HG03064 (cell line): ENCODE measurements at regions not wholly inside any gene's neighbourhood (a gene's known extent, or its start where the extent isn't known, plus 50 kb on each side); places are given as distances from the start of the nearest gene placed in this dataset.
"Not testable (repeated sequence)": the region's sequence is repeated elsewhere in the genome, so short reads cannot be mapped to it uniquely, and the experiment has no call there.

Experiments
- ATAC-seq: cut with Tn5 transposase; IDR thresholded peaks from one replicate; pipeline ENCODE4 v1.9.1; 2021; ENCODE audit warnings: low read depth; ENCODE audit not compliant: unreplicated experiment

GRCh38 chr11:104705490-104706190 is 192.6 kb downstream of the CASP12 start:
- peak; percentile 100 for ATAC-seq

GRCh38 chr11:104704888-104705287 is 193.4 kb downstream of the CASP12 start:
- no peak for ATAC-seq

GRCh38 chr11:104704146-104704830 is 194.0 kb downstream of the CASP12 start:
- no peak for ATAC-seq

DNA sequence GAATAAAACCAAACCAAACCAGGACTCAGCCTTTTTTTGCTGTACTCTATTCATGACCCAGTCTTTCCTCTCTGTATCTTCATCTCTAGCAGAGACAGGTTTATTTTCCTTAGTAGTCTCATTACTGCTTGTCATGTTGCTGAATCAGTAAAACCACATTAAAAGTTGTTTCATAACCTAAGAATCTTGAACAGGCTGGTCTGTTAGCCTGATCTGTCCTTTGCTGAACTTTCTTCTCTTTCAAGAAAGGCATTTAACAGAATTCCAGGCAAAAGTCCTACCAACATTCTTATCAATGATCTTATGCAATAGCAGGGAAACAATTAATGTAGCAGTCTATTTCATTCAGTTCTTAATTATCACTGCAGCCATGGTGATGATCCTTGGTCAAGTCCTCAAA is 197.7 kb downstream of the CASP12 start:
- ATAC-seq, result no peak

- no peak for ATAC-seq
Measured at GRCh38 chr11:104699981-104700380, 198.3 kb downstream of the CASP12 start.

DNA sequence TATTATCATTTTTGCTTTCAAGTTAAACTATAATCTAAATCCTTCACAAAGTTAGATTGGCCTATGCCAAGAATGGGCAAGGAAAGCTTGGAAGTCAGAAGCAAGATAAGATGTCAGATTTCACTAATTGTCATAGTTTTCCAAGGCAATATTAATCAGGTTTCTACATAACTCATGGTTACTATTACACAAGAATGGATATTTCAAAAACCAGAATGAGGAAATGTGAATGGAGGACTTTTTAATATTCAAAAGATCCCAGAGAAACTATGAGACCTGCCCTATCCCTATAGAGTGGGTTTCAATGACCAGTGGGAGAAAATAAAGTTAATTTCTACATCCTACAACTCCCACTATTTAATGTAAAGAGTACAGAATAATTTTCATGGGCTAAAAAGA is 203.2 kb downstream of the CASP12 start:
- no peak for ATAC-seq

- ATAC-seq, result no peak
Measured at GRCh38 chr11:104694259-104695064, 203.8 kb downstream of the CASP12 start.

DNA sequence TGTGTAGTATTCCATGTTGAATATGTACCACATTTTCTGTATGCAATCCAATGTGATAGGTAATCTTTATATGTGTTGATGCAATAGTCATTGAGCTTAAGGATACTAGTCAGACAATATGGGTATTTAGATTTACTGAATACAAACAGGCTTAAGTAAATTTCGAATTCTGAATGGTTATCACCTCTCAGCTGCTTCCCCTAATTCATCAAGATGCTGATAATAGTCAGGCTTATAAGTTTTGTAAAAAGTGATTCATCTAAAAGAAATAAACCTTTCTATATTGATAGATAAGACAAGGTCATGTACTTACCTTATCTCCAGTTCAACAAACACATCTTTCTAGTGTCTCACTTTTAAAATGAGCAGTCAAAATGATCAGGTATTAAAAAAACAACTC is 205.5 kb downstream of the CASP12 start:
- ATAC-seq, result no peak

- ATAC-seq, result no peak
Measured at GRCh38 chr11:104691129-104691528, 207.1 kb downstream of the CASP12 start.

DNA sequence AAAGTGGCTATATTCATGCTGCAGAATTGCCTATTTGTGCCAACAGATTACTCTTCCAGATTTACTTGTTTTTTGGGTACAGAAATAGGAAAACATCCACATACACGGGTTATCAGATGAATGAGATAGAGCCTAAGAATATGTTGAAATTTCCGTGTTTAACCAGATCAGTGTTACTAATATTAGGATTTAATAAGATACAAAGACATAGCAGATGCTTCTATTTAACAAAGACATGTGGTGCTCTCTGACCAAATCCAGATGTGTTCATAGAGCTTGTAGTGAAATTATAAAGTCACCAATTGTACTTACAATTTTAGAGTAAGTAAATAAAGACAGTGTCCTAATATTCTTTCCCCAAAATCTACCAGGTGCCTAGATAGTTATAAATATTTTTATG is 208.0 kb downstream of the CASP12 start:
- ATAC-seq, result no peak

DNA sequence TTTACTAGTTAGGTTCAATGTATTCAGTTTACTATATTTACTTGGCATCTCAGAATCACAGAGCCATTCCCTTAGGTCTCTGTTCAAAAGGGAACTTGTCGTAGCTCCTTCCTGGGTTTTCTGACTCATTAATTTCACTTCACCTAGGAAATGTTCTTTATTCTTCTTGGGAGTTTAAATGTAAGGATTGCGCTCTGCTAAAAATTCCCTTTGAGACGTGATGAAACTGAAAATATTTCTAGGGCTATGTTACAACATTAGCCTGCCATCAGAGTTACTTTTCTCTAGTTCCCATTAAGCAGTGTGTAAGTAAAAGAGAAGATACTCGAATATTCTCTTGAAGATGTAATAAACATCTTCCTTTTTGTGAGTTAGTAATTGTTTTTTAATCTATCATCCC is 209.5 kb downstream of the CASP12 start:
- ATAC-seq, result no peak

GRCh38 chr11:104682206-104682605 is 216.1 kb downstream of the CASP12 start:
- no peak for ATAC-seq

- no peak for ATAC-seq
Measured at GRCh38 chr11:104679258-104679657, 219.0 kb downstream of the CASP12 start.

GRCh38 chr11:104678408-104678807 is 219.9 kb downstream of the CASP12 start:
- no peak for ATAC-seq

GRCh38 chr11:104677069-104677468 is 221.2 kb downstream of the CASP12 start:
- ATAC-seq, result not testable (repeated sequence)

- no peak for ATAC-seq
Measured at GRCh38 chr11:104672897-104673296, 225.4 kb downstream of the CASP12 start.

DNA sequence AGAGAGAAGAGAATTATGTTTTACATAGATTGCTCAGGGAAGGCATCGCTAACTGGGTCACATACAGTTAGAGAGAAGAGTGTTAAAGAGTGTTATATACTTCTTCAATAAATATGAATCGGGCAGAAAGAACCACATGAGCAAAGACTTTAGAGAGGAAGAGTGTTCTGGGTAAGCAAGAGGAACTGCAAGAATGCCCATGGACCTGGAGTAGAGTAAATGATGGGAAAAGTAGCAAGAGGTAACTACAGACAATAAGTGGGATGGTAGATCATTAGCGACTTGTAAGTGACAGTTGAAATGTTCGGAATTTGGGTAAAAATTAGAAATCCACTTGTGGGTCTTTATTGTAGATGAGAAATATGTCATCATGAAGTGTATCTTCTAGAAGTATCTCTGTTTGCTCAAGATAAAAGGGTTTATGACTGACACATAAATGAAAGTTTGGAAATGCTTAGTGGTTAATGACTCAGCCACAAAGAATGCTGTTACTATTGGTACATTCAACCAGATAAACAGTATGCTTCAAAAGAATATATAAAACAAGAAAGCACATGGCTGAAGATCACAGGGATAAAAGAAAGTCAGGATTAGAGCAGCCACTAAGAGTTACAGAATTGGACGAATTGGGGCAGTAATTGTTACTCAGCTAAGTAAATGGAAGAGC is 229.3 kb downstream of the CASP12 start:
- no peak for ATAC-seq

GRCh38 chr11:104666624-104667023 is 231.6 kb downstream of the CASP12 start:
- no peak for ATAC-seq

DNA sequence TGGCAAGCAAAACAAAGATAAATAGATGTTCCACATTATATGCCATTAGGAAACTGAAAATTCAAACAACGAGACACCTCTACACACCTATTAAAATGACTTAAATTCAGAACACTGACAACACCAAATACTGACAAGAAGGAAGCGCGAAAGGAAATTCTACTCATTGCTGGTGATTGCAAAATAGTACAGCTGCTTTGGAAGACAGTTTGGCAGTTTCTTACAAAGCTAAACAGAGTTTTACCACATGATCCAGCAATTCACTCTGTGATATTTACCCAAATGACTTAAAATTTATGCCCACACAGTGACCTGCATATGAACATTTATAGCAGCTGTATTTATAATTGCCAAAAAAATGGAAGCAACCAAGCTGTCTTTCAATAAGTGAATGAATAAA is 232.6 kb downstream of the CASP12 start:
- ATAC-seq, result no peak

- no peak for ATAC-seq
Measured at GRCh38 chr11:104663190-104664140, 234.8 kb downstream of the CASP12 start.
